Choroid plexus epithelial cell (primary cell): ENCODE measurements at regions not wholly inside any gene's neighbourhood (a gene's known extent, or its start where the extent isn't known, plus 50 kb on each side); places are given as distances from the start of the nearest gene placed in this dataset.

Experiments used
- DNase-seq: peaks from one replicate; pipeline ENCODE4 v3.0.0-alpha.2; 2010; ENCODE audit warnings: low read depth
- H3K4me3 ChIP-seq: 2 replicates; pipeline ENCODE4 v1.5.1; 2011; ENCODE audit warnings: low read depth, mild to moderate bottlenecking, control low read depth, low read length, moderate library complexity
- CTCF ChIP-seq: conservative IDR thresholded peaks from 2 replicates; pipeline ENCODE4 v1.5.1; 2011; ENCODE audit warnings: low read depth, mild to moderate bottlenecking, control low read depth, inconsistent platforms, low read length, moderate library complexity

DNA sequence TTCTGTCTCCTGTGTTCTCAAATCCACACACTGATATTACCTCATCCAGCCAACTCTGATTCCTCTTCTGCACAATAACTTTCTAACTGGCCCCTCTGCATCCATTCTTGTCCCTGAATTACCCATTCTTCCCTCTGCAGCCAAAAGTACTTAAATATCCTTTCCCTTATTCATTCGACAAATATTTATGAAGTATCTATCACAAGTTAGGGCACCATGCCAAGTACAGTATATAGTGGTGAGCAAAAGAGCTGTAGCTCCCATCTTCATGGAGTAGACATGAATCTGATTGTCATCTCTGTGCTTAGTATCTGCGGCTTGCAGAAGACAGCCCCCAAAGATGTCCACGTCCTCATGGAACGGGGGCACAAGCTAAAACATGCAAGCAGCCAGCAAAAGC lies 316.8 kb downstream of the SETD4 start:
- no peak for TF ChIP-seq CTCF
- H3K4me3 ChIP-seq, result no peak overlapping the region
- peak; percentile 35 for DNase-seq

DNA sequence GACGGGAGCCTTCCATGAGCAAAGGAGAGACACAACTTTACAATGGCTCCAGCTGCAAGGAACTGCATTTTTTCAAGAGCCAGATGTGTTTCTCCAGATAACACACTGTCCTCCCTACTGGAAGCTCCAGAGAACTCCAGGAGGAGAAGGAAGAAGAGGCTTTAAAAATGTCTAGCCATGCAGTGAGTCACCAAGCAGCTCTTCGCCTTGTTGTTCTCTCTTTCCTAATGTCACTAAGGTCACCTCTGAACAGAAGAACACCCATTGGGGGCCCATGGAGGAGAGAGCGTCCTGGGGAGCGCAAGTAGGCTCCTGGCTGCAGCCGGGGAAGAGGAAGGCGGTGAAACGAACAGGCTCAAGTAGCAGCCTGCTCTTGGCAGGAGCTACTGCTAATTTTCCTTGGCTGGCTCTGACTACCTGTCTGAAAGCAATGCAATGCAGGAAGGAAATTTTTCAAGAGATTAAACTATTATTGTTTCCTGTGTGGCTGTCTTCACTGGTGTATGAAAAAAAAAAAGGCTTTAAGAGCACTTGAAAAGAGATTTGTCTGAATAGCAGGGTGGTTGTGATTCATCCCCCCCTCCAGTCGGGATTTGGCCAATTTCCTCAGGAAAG lies 321.9 kb downstream of the SETD4 start:
- peak; percentile 8 for TF ChIP-seq CTCF
- peak; percentile 66 for DNase-seq
- no peak overlapping the region for H3K4me3 ChIP-seq

DNA sequence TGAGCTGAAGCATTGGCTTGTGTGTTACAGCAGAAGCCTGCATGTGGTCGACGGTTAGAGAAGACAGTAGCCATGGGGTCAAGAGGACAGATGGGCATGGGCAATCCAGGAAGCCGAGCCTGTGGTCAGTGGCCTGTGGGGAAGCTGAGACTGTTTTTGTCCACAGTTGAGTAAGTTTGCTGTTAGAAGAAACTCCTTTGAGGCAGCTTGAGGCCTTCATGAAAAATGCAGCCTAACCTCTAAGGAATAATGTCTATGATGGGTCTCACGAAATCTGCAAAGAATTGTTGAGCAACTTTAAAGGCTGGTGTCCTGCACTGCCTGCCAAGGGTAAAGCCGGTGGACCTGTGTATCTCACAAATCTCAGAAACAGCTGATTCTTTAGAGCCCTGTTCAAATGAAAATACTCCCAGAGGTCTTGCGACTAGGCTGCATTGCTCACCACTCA lies 322.4 kb downstream of the SETD4 start:
- no peak overlapping the region for H3K4me3 ChIP-seq
- DNase-seq, result peak; percentile 73
- no peak for TF ChIP-seq CTCF

- no peak for TF ChIP-seq CTCF
- no peak overlapping the region for H3K4me3 ChIP-seq
- DNase-seq, result no peak
These were observed 322.9 kb downstream of the SETD4 start for GRCh38 chr21:35737449-35737848.

DNA sequence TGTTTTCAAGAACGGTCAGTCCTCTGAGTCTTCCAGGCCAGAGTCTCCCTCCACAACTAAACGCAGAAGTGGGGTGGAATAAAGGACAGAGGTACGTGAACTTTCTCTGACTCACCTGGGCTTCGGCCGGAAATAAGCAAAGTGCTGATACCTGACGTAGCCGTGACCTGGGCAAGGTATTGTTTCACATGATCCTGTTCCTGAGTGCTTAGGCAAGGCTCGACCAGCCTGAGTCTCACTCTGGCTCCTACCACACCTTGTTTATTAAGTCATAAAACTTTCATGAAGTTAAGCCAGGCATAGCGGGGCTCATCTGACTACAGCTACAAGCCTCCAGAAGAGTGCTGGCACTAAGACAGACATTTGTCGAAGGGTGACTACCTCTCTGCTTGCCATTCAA lies 327.5 kb downstream of the SETD4 start:
- no peak overlapping the region for H3K4me3 ChIP-seq
- no peak for DNase-seq

DNA sequence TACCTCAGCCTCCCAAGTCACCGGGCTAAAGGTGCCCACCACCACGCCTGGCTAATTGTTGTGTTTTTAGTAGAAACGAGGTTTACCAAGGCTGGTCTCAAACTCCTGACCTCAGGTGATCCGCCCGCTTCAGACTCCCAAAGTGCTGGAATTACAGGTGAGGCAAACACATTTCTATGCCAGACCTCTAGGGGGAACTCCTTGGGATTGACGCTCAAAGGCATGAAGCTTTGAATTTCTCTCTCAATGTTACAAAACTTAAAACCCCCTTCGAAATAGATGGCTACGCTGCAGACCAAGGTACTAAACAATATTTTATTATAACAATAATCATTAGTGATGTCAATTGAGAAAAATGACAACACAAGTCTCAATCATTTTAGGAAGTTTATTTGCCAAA lies 330.0 kb downstream of the SETD4 start:
- no peak for DNase-seq
- no peak for TF ChIP-seq CTCF
- H3K4me3 ChIP-seq, result no peak overlapping the region

More for the DNA sequence above, 327.5 kb downstream of the SETD4 start:
- TF ChIP-seq CTCF, result no peak

GRCh38 chr21:35727830-35728229 lies 332.5 kb downstream of the SETD4 start:
- DNase-seq, result no peak

More at GRCh38 chr21:35727830-35728229, 332.5 kb downstream of the SETD4 start:
- TF ChIP-seq CTCF, result no peak
- no peak overlapping the region for H3K4me3 ChIP-seq
